GM18519 (cell line): ENCODE measurements at regions not wholly inside any gene's neighbourhood (a gene's known extent, or its start where the extent isn't known, plus 50 kb on each side); places are given as distances from the start of the nearest gene placed in this dataset.
"Not testable (repeated sequence)": the region's sequence is repeated elsewhere in the genome, so short reads cannot be mapped to it uniquely, and the experiment has no call there.

Source experiments
- ATAC-seq: cut with Tn5 transposase; IDR thresholded peaks from one replicate; pipeline ENCODE4 v1.9.1; 2021; ENCODE audit warnings: mild to moderate bottlenecking, moderate library complexity; ENCODE audit not compliant: unreplicated experiment, low FRiP score

DNA sequence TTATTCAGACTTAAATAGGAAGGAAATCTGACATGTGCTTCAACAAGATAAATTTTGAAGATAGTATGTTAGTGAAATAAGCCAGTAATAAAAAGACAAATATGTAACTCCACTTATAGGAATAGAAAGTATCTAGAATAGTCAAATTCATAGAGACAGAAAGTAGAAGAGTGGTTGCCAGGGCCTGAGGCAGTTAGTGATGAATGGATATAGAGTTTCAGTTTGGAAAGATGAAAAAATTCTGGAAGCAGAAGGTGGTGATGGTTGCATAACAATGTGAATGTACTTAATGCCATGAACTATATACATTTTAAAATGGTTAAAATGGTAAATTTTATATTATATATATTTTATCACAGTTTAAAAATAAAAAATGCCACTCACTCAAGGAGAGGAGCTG, 54.3 kb downstream of the HAND2 start:
- ATAC-seq, result no peak

DNA sequence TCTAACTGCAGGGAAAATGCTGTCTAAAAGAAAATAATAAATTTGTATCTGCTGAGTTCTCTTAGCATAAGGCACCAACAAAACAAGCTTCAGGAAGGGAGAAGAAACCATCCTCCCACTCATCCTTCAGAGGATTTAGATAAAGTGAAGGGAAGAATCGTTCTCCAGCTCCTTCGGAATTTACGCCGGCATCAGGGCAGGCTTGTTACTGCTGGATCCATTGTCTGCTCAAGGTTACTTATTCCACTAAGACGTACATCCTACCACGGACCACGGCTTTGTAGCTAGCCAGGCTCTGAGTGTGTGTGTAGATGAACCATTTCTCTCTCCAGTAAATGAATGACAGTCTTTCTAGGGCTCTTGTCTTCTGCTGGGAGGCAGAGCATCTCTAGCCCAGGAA, 60.4 kb downstream of the HAND2 start:
- no peak for ATAC-seq

DNA sequence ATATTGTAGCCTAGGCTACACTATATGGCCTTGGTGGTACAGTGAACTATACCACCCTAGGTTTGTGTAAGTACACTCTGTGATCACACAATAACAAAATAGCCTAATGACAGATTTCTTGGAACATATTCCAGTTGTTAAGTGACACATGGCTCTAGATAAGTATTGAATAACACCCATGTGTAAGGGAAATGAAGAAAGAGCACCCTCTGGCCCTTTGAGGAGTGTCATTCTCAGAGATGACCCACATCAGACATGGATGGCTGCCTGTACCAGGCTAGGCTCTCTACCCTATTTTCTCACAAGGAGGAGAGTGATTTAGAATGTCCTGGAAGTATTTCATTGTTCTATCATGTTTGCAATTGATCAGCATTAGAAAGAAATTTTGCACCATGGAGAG, 61.7 kb downstream of the HAND2 start:
- no peak for ATAC-seq

DNA sequence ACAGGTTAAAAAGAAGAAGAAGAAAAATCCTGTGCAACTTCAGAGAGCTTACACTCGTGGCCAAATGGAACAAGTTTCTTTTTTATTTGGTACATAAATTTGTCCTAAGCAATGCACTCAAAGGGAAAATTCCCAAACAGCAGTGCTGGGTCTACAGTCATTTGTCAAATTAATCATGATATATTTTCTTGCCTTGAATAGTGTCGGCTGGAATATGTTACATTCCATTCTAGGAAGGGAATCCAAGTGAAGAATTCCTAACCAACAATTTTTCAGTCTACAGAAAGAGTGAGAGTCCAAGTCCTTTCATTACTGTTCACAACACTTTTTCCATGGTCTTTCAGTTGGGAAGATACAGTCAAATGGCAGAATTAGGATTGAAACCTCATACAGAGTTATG, 63.9 kb downstream of the HAND2 start:
- ATAC-seq, result no peak

DNA sequence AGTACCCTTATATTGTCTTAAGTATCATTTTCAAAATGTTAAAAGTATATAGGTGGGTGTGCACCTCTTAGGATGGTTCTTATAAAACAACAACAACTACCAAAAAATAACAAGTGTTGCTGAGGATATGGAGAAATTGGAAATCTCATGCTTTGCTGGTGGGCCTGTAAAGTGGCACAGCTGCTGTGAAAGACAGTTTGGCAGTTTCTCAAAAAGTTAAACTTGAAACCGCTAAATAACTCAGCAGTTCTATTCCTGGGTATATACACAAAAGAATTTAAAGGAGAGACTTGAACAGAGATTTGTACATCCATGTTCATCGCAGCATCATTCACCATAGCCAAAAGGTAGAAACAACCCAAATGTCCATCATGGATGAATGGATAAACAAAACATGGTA, 65.5 kb downstream of the HAND2 start:
- no peak for ATAC-seq

DNA sequence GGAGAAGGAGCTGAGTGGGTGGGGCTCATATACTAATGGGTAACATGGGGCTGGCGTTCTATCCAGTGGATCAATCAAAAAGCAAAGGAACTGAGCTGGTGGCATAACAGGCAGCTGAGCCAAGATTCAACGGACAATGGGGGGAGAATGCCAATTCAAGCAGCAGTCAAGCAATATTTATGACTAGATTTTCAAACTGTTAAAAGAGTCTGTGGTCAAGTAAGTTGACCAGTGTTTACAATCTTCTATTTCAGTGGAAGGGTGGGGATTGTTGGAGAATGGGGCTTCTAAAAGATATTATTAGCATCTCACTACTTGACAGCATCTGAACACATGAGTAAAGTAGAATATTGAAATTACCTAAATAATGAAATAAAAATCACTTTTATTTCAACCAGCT, 64.9 kb upstream of the SCRG1 start:
- ATAC-seq, result no peak

DNA sequence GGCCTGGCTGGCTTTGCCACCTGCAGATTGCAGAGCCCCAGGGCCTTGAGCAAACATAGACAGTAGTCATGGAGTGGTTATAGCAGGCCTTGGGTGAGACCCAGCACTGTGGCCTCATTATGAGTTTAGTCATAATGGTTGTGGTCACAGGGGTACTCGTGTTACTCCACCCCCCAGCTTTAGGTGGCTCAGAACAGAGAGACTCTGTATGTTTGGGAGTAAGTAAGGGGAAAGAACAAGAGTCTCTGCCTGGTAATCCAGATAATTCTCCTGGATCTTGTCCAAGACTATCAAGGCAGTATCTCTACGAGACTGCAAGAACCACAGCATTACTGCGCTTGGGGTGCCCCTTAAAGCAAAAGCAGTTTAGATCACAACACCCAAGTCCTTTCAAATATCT, 62.3 kb upstream of the SCRG1 start:
- no peak for ATAC-seq

DNA sequence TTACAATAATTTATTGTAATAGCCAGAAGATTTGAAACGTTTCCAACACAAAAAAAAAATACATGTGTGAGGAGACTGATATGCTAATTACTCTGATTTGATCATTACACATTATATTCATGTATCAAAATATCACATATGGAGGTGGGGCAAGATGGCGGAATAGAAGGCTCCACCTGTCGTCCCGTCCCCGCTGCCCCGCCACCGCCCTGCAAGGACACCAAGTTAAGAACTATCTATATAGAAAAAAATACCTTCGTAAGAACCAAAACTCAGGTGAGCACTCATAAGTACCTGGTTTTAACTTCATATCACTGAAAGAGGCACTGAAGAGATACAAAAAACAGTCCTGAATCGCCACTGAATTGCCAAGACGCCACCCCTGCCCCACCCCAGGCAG, 60.9 kb upstream of the SCRG1 start:
- no peak for ATAC-seq

DNA sequence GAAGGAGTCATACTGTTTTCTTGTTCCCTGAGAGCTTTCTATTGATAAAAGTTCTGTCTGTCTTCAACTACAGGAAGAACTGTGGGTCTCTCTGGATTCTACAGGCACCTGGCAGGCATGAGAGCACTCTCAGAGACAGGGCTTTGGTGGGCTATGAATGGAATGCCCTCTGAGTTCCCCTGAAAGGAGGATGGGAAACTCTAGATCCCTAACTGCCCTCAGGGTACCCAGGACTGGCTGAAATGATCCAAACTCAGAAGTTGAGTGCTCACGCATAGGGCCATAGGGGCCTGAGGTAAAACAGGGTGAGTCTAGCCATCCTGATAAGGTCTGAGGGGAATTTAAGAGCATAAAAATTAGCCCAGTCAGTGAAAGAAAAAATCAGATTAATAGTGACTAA, 59.0 kb upstream of the SCRG1 start:
- ATAC-seq, result no peak

DNA sequence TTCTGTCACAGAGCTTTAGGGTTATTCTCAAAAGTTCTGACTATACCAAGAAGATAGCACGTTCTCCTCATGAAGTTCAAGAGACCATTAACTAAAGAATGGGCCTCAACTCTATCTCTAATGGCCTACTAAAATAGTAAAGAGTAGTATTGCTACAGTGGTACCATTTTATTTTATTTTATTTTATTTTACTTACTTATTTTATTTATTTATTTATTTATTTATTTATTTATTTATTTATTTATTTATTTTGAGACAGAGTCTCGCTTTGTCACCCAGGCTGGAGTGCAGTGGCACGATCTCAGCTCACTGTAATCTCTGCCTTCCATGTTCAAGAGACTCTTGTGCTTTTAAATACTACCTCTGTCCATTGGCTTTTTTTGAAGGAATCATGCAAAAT, 52.5 kb upstream of the SCRG1 start:
- ATAC-seq, result not testable (repeated sequence)

DNA sequence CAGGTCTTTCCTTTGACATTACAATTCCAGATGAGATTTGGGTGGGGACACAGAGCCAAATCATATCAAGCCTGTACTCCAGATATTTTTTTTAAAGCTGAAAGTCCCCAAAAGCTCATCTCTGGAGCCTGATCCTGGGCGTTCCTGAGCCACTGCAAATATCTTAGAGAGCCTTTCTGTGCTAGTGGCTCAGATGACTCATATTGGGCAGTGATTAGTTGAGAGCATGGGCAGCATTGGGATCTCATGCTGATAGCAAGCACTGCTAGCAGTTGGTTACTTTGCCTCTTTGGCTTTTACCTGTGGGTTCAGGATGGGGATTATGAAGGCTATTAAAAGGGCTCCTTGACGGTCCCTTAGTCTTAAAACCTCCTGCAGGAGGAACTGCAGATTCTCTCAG, 51.4 kb upstream of the SCRG1 start:
- no peak for ATAC-seq

DNA sequence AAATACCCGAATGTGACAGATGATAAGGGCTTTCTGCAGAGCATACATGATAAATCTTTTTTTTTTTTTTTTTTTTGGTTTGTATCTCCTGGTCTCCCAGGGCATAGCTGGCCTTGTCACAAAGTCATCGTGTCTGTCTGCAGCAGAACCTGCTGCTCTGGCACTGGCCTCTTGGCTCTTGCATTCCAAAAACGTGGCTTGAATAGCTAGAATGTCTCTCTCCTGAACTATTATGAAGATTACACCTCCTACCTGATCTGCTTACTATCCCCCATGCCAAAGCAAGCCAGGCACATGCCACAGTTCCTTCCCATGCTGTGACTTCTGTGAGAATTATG, 50.4 kb upstream of the SCRG1 start:
- ATAC-seq, result no peak

DNA sequence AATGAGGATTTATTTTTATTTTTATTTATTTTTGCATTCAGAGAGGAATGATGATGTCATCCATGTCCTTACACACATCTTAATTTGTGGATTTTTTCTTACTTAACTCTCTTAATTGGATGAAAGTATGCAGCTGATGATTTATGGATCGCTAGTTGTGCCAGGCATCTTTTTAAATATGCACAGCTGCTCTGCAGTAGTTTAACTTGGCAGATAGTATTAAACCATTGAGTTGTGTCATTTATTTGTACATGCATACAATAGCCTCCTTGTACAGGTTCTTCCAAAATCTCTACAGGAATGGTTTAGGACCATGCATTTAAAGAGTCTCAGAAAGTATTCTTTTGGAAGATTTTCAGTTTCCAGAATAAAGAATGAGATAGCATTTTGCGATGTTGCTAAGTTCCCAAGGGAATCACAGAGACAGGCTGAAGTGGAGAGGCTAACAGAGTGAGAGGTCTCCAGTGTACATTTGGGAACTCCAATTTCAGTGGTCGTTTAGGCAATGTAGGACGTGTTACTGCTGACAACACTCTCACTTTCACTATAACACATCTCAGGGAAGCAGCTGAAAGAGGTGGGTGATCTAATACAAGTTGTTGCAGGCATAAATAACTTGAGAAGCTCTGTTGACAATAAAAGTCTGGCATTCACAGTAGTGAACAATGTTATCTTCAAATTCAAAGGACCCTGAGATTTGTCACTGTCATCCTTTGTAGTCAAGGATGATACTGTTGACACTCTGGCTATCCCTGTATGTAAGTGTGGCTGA, 49.9 kb upstream of the SCRG1 start:
- peak; percentile 53 for ATAC-seq
